ENCODE measurements at regions not wholly inside any gene's neighbourhood (a gene's known extent, or its start where the extent isn't known, plus 50 kb on each side); places are given as distances from the start of the nearest gene placed in this dataset.

- no peak overlapping the region for H3K4me3 ChIP-seq (ENCODE audit: low read depth, low read length)
- no peak for TF ChIP-seq CTCF (IDR thresholded peaks at IDR 0.05; ENCODE audit: borderline replicate concordance, insufficient read depth, low read depth, low read length)
Measured at GRCh38 chr5:82560561-82560960, 282.4 kb upstream of the RPS23 start.

GRCh38 chr5:82551840-82552385 is 273.8 kb upstream of the RPS23 start:
- no peak for TF ChIP-seq CTCF (IDR thresholded peaks at IDR 0.05; ENCODE audit: borderline replicate concordance, insufficient read depth, low read depth, low read length)
- no peak overlapping the region for H3K4me3 ChIP-seq (ENCODE audit: low read depth, low read length)

GRCh38 chr5:82551192-82551591 is 273.0 kb upstream of the RPS23 start:
- TF ChIP-seq CTCF (IDR thresholded peaks at IDR 0.05; ENCODE audit: borderline replicate concordance, insufficient read depth, low read depth, low read length) = no peak

GRCh38 chr5:82549263-82549662 is 271.1 kb upstream of the RPS23 start:
- TF ChIP-seq CTCF (IDR thresholded peaks at IDR 0.05; ENCODE audit: borderline replicate concordance, insufficient read depth, low read depth, low read length) = no peak
- H3K4me3 ChIP-seq (ENCODE audit: low read depth, low read length) = no peak overlapping the region

More at GRCh38 chr5:82551192-82551591, 273.0 kb upstream of the RPS23 start:
- no peak overlapping the region for H3K4me3 ChIP-seq (ENCODE audit: low read depth, low read length)

GRCh38 chr5:82544004-82544403 is 265.9 kb upstream of the RPS23 start:
- TF ChIP-seq CTCF (IDR thresholded peaks at IDR 0.05; ENCODE audit: borderline replicate concordance, insufficient read depth, low read depth, low read length) = no peak
- H3K4me3 ChIP-seq (ENCODE audit: low read depth, low read length) = no peak overlapping the region

GRCh38 chr5:82540301-82540700 is 262.1 kb upstream of the RPS23 start:
- no peak overlapping the region for H3K4me3 ChIP-seq (ENCODE audit: low read depth, low read length)
- no peak for TF ChIP-seq CTCF (IDR thresholded peaks at IDR 0.05; ENCODE audit: borderline replicate concordance, insufficient read depth, low read depth, low read length)

- no peak for TF ChIP-seq CTCF (IDR thresholded peaks at IDR 0.05; ENCODE audit: borderline replicate concordance, insufficient read depth, low read depth, low read length)
- H3K4me3 ChIP-seq (ENCODE audit: low read depth, low read length) = no peak overlapping the region
Measured at GRCh38 chr5:82538339-82539034, 260.3 kb upstream of the RPS23 start.

All from GM12875 (cell line).